Panc1 (cell line): ENCODE measurements at regions not wholly inside any gene's neighbourhood (a gene's known extent, or its start where the extent isn't known, plus 50 kb on each side); places are given as distances from the start of the nearest gene placed in this dataset.

Source experiments
- ATAC-seq: fragments of 200-7000 bp; cut with Tn5 transposase; 2 replicates; pipeline ENCODE4 v1.9.1; 2020; ENCODE audit warnings: mild to moderate bottlenecking, moderate library complexity
- BruUV-seq: library from RNA; stranded (reverse); fragments of 400-500 nt; replicated peaks from 2 replicates; lab custom pipeline; 2021; lab: Mats Ljungman, UMichigan
- CTCF ChIA-PET: fragments of 300-600 bp; sonication (Branson Sonifier 250); formaldehyde crosslinking; loops from one replicate; lab custom pipeline; 2022; ENCODE audit warnings: antibody characterized with exemption; lab: Charles Lee
- POLR2A ChIA-PET: fragments of 300-600 bp; sonication (Branson Sonifier 250); formaldehyde crosslinking; loops from one replicate; lab custom pipeline; 2022; ENCODE audit warnings: antibody characterized with exemption; lab: Charles Lee
- DNase-seq: peaks from one replicate; pipeline ENCODE4 v3.0.0-alpha.2; 2010; ENCODE audit warnings: low read depth, low spot score
- H3K27ac ChIP-seq: 2 replicates; pipeline ENCODE4 v1.5.1; 2011; ENCODE audit warnings: mild to moderate bottlenecking, low read length, inconsistent platforms
- H3K27me3 ChIP-seq: fragments of 200-500 bp; sonication (Bioruptor generic); 2 replicates; pipeline ENCODE4 v1.6.0; 2014; ENCODE audit warnings: low read length, inconsistent platforms; ENCODE audit not compliant: control insufficient read depth, insufficient read depth
- H3K36me3 ChIP-seq: fragments of 200-500 bp; sonication (Bioruptor generic); 2 replicates; pipeline ENCODE4 v1.5.1; 2014; ENCODE audit warnings: inconsistent platforms, mild to moderate bottlenecking, low read length, moderate library complexity; ENCODE audit not compliant: control insufficient read depth, insufficient read depth
- H3K4me1 ChIP-seq: 2 replicates; pipeline ENCODE4 v1.5.1; 2011; ENCODE audit warnings: inconsistent platforms, mild to moderate bottlenecking, low read length, moderate library complexity; ENCODE audit not compliant: control insufficient read depth, insufficient read depth
- H3K4me3 ChIP-seq, 2 experiments: 2 replicates each; pipeline ENCODE4 v1.5.1; 2011 to 2012; ENCODE audit warnings: low read depth in 2 of 2, low read length in 2 of 2, mild to moderate bottlenecking in 2 of 2, inconsistent platforms in 1 of 2, moderate library complexity in 1 of 2
- H3K9me3 ChIP-seq: fragments of 200-500 bp; sonication (Bioruptor generic); 2 replicates; pipeline ENCODE4 v1.5.1; 2014; ENCODE audit warnings: low read depth, mild to moderate bottlenecking, inconsistent platforms, low read length, moderate library complexity; ENCODE audit not compliant: control insufficient read depth, insufficient read depth
- POLR2AphosphoS5 ChIP-seq: IDR thresholded peaks from 2 replicates; pipeline ENCODE4 v1.6.1; 2012; ENCODE audit warnings: mild to moderate bottlenecking, low read depth, low read length, moderate library complexity
- REST ChIP-seq, 2 experiments: IDR thresholded peaks; 2 replicates each; pipeline ENCODE4 v1.6.1; 2011 to 2012; ENCODE audit warnings: low read depth in 2 of 2, control low read depth in 1 of 2, low read length in 1 of 2, mild to moderate bottlenecking in 1 of 2, moderate library complexity in 1 of 2; ENCODE audit not compliant: insufficient read depth in 1 of 2
- SIN3A ChIP-seq: IDR thresholded peaks from 2 replicates; pipeline ENCODE4 v1.6.1; 2012; ENCODE audit warnings: low read depth, mild to moderate bottlenecking, low read length, moderate library complexity, borderline replicate concordance; ENCODE audit not compliant: insufficient read depth
- TCF7L2 ChIP-seq: IDR thresholded peaks from 2 replicates; pipeline ENCODE4 v1.6.1; 2011; ENCODE audit warnings: mild to moderate bottlenecking, low read depth, low read length, inconsistent platforms
- in situ Hi-C: cut with HindIII; loops from 2 replicates; pipeline ENCODE4 v1.10.0; 2016; ENCODE audit warnings: low sequenced_read_pairs, low pct_unique_long_range_greater_than_20kb
- intact Hi-C: fragments of 100-400 bp; cut with micrococcal nuclease; formaldehyde crosslinking; loops from one replicate; pipeline ENCODE4 v1.10.0; 2022; ENCODE audit not compliant: unreplicated experiment
- TF ChIP-seq, protein P1 (sequence below): fragments of 450-650 bp; IDR thresholded peaks from 2 replicates; pipeline ENCODE4 v1.5.1; 2017; ENCODE audit warnings: mild to moderate bottlenecking

DNA sequence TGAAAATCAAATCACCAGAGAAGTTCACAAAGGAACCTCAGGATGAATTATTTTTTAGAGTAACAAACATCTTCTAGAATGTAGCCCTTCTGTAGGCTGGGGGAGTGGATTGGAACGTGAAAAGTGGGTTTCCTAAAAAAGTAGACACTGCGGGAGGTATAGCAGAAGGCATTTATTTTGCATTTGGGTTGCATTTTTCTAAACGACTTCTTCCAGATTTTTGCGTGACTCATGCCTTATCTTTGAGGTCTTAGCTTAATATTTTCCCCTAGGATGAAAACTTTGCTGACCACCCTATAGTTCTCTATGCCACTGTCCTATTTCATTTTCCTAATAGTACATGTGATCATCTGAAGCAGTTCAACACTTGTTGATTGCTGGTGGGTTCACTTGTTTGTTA, 112.7 kb upstream of the JCAD start:
- ChIA-PET POLR2A (no interaction called here), CTCF (no interaction called here)
- no peak for DNase-seq
- intact Hi-C loops = no loop called here
- TF ChIP-seq SIN3A (no peak), REST (IDR thresholded peaks at IDR 0.05; ENCODE audit: insufficient read depth in 1 of 2, low read depth in 2 of 2, low read length in 1 of 2) (no peak), TCF7L2 (no peak), POLR2AphosphoS5 (no peak)
- TF ChIP-seq, protein P1, sequence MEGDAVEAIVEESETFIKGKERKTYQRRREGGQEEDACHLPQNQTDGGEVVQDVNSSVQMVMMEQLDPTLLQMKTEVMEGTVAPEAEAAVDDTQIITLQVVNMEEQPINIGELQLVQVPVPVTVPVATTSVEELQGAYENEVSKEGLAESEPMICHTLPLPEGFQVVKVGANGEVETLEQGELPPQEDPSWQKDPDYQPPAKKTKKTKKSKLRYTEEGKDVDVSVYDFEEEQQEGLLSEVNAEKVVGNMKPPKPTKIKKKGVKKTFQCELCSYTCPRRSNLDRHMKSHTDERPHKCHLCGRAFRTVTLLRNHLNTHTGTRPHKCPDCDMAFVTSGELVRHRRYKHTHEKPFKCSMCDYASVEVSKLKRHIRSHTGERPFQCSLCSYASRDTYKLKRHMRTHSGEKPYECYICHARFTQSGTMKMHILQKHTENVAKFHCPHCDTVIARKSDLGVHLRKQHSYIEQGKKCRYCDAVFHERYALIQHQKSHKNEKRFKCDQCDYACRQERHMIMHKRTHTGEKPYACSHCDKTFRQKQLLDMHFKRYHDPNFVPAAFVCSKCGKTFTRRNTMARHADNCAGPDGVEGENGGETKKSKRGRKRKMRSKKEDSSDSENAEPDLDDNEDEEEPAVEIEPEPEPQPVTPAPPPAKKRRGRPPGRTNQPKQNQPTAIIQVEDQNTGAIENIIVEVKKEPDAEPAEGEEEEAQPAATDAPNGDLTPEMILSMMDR = no peak
- no peaks in the 10 kb centered on the region for H3K4me1 ChIP-seq
- H3K9me3 ChIP-seq = no peaks in the 10 kb centered on the region
- no peaks in the 10 kb centered on the region for H3K27me3 ChIP-seq
- in situ Hi-C loops = no loop called here
- H3K27ac ChIP-seq = no peak overlapping the region
- no peak for ATAC-seq
- no TSS peak for BruUV-seq
- H3K36me3 ChIP-seq = no peaks in the 10 kb centered on the region
- no peak overlapping the region for H3K4me3 ChIP-seq

DNA sequence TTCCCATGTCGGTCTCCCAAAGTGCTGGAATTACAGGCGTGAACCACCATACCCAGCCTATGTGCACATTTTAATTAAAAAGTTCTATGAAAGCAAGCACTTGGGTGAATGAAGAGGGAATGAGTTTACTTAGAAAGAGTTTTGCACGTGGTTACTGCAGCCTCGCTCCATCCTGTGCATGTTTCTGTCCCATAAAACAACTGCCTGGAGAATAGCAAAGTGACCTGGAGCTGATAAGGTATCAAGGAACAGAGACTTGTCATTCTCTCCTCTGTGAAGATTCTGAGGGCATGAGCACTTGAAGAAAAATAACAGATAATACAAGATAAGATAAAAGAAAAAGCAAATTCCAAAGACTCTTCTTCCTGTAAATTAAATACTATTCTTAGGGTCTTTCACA, 112.2 kb upstream of the JCAD start:
- Histone ChIP-seq H3K4me1 (no peaks in the 10 kb centered on the region), H3K27ac (no peak overlapping the region), H3K4me3 (no peak overlapping the region), H3K27me3 (no peaks in the 10 kb centered on the region), H3K36me3 (no peaks in the 10 kb centered on the region), H3K9me3 (no peaks in the 10 kb centered on the region)
- TF ChIP-seq POLR2AphosphoS5 (no peak), REST (IDR thresholded peaks at IDR 0.05; ENCODE audit: insufficient read depth in 1 of 2, low read depth in 2 of 2, low read length in 1 of 2) (no peak), TCF7L2 (no peak), SIN3A (no peak)
- TF ChIP-seq, protein P1 = no peak
- BruUV-seq = no TSS peak
- ChIA-PET CTCF (no interaction called here), POLR2A (no interaction called here)
- in situ Hi-C loops = no loop called here
- intact Hi-C loops = no loop called here
- no peak for ATAC-seq
- no peak for DNase-seq
